Adrenal gland (tissue), 9 donors: ENCODE measurements at regions not wholly inside any gene's neighbourhood (a gene's known extent, or its start where the extent isn't known, plus 50 kb on each side); places are given as distances from the start of the nearest gene placed in this dataset.

Experiments
- DNase-seq, 7 donors: peaks; one replicate each; pipeline ENCODE4 v3.0.0-alpha.2; 2019 to 2020
- H3K27ac ChIP-seq, 5 donors: fragments of 200-600 bp; sonication (generic) in 4 of 5; 1 replicate in 3 of 5; 2 replicates in 2 of 5; pipeline versions ENCODE4 v1.5.1 to v1.8.0; 2016 to 2020; ENCODE audit warnings: mild to moderate bottlenecking in 1 of 5
- H3K27me3 ChIP-seq: fragments of 200-600 bp; 2 replicates; pipeline ENCODE4 v1.8.0; 2021
- H3K36me3 ChIP-seq, 2 donors: fragments of 200-600 bp; replicated peaks in 1 of 2; 1 replicate in 1 of 2; 2 replicates in 1 of 2; pipeline versions ENCODE4 v1.5.1 to v1.8.0; 2018 to 2022
- H3K4me1 ChIP-seq, 2 donors: fragments of 200-600 bp; replicated peaks in 1 of 2; 1 replicate in 1 of 2; 2 replicates in 1 of 2; pipeline versions ENCODE4 v1.5.1 to v1.8.0; 2018 to 2021
- H3K4me3 ChIP-seq, 4 donors: fragments of 200-600 bp; sonication (generic) in 3 of 4; one replicate each; pipeline ENCODE4 v1.5.1; 2016 to 2018
- H3K9me3 ChIP-seq, 3 donors: fragments of 200-600 bp; sonication (generic) in 1 of 3; replicated peaks in 1 of 3; 1 replicate in 2 of 3; 2 replicates in 1 of 3; pipeline versions ENCODE4 v1.5.1 to v1.8.0; 2016 to 2021
- POLR2A ChIP-seq, 2 donors: fragments of 450-650 bp; IDR thresholded peaks; one replicate each; pipeline ENCODE4 v1.6.1; 2017; ENCODE audit warnings: antibody characterized with exemption in 2 of 2, mild to moderate bottlenecking in 2 of 2, moderate library complexity in 1 of 2
- WGBS, 4 donors: extraction: QIAGEN DNeasy Blood & Tissue Kit in 2 of 4; methylation state at CpG; one replicate each; pipeline versions ENCODE4 v1.1.5 to v1.1.7; 2013 to 2017; 5-methylcytosine and 5-hydroxymethylcytosine counted together
- intact Hi-C, 2 donors: fragments of 100-400 bp; cut with DNase I; formaldehyde crosslinking; loops; one replicate each; pipeline versions ENCODE4 v1.14.1 to v1.15.0; 2022 to 2023
- TF ChIP-seq, protein P1 (sequence below), 6 experiments: fragments of 450-650 bp in 4 of 6; fragments of 200-600 bp in 2 of 6; sonication (generic) in 1 of 6; IDR thresholded peaks; 1 replicate in 5 of 6; 2 replicates in 1 of 6; pipeline versions ENCODE4 v1.5.1 to v1.8.0; 2016 to 2021; ENCODE audit warnings: antibody characterized with exemption in 6 of 6, mild to moderate bottlenecking in 2 of 6, moderate library complexity in 1 of 6
- donor health status: healthy with polysubstance abuse.
- donor health status: Bipolar disorder and iron deficiency.
- donor health status: DM: yes; HTN: yes; CAD: no.
- donor health status: DM: no; HTN: no; CAD: no.
- donor health status: DM: no; HTN: no; CAD: no.

DNA sequence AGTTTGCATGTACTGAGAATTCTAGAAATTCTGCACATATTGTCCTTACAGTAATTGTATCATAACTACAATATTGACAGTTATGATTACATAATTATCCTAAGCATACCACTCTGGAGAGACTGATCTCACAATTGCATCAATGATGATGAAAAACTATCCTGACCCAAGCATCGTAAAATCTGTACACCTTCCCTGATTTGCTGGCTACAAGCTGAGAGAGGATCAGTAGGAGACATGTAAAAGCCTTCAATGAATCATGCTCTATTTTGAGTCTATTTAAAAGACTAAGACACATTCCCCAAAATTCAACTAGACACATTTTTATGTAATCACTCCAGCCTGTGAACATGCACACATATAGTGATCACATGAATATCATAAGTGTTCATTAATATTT lies 1833.8 kb downstream of the EFNA5 start:
- Histone ChIP-seq H3K9me3 (no peaks in the 10 kb centered on the region), H3K4me1 (no peaks in the 10 kb centered on the region), H3K4me3 (no peak overlapping the region), H3K27ac (no peak overlapping the region), H3K36me3 (no peaks in the 10 kb centered on the region), H3K27me3 (no peaks in the 10 kb centered on the region)
- no peak for DNase-seq
- 83 to 89% (median 87%) methylated on average over 1 of the region's 1 CpG for WGBS, 4 donors
- TF ChIP-seq POLR2A (IDR thresholded peaks at IDR 0.05): no peak
- intact Hi-C loops: no loop called here

DNA sequence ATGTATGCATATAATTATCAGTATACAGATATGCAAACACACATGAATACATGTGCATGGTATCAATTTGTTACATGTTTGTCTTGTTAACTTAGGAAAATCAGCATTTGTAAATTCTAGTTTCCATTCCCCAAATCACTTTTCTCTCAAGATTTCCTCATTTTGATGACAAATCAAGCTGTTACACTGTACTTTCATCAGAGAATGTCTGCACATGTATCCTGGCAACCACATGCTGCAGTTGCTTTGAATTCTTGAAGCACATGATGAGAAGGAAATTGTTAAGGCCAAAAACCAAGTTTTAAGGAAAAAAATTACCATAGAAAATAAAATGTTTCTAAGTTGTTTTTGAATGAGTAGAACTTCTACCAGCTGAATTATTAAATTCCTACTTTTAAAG lies 1834.5 kb downstream of the EFNA5 start:
- Histone ChIP-seq H3K4me3 (no peak overlapping the region), H3K36me3 (no peaks in the 10 kb centered on the region), H3K9me3 (no peaks in the 10 kb centered on the region), H3K4me1 (no peaks in the 10 kb centered on the region), H3K27ac (no peak overlapping the region), H3K27me3 (no peaks in the 10 kb centered on the region)
- intact Hi-C loops: no loop called here
- TF ChIP-seq POLR2A (IDR thresholded peaks at IDR 0.05): no peak
- TF ChIP-seq, protein P1, sequence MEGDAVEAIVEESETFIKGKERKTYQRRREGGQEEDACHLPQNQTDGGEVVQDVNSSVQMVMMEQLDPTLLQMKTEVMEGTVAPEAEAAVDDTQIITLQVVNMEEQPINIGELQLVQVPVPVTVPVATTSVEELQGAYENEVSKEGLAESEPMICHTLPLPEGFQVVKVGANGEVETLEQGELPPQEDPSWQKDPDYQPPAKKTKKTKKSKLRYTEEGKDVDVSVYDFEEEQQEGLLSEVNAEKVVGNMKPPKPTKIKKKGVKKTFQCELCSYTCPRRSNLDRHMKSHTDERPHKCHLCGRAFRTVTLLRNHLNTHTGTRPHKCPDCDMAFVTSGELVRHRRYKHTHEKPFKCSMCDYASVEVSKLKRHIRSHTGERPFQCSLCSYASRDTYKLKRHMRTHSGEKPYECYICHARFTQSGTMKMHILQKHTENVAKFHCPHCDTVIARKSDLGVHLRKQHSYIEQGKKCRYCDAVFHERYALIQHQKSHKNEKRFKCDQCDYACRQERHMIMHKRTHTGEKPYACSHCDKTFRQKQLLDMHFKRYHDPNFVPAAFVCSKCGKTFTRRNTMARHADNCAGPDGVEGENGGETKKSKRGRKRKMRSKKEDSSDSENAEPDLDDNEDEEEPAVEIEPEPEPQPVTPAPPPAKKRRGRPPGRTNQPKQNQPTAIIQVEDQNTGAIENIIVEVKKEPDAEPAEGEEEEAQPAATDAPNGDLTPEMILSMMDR (IDR thresholded peaks at IDR 0.05): no peak
- no peak for DNase-seq

DNA sequence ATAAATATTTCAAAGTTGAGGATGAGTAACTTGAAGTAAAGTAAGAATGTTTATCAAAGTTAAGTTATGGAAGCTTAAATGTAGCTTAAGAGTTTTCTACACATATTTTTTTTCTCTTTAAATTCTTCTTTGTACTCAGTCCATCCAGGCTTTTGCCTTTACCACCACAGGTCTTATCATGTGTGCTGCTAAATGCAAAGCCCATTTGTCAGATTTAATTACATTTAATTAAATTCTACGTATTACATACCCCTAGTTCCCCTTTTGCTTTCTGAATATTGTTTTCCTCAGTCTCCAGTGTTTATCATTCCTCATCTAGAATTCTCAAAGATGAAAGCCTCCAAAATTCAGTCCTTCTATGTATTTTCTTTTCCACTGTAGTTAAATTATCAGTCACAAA lies 1841.9 kb downstream of the EFNA5 start:
- H3K36me3 ChIP-seq: no peaks in the 10 kb centered on the region
- no peak for DNase-seq
- H3K4me1 ChIP-seq: no peaks in the 10 kb centered on the region
- no peak overlapping the region for H3K27ac ChIP-seq
- TF ChIP-seq, protein P1 (IDR thresholded peaks at IDR 0.05): no peak
- no peak for TF ChIP-seq POLR2A (IDR thresholded peaks at IDR 0.05)
- H3K9me3 ChIP-seq: no peaks in the 10 kb centered on the region
- H3K4me3 ChIP-seq: no peak overlapping the region
- no peaks in the 10 kb centered on the region for H3K27me3 ChIP-seq
- intact Hi-C loops: no loop called here
- WGBS, 4 donors: 76 to 84% (median 82%) methylated on average over 1 of the region's 1 CpG

DNA sequence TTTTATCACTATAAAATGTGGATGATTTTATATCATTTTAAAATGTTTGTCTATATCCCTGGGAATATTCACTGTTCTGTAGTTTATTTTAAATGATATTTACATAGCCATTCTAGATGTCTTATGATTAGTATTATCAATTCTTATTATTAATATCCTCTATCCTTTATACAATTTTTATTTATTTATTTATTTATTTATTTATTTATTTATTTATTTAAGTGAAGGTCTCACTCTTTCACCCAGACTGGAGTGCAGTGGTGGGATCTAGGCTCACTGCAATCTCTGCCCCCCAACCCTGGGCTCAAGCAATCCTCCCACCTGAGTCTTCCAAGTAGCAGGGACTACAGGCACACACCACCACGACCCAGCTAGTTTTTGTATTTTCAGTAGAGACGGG lies 1848.9 kb downstream of the EFNA5 start:
- no peak overlapping the region for H3K4me3 ChIP-seq
- H3K27me3 ChIP-seq: no peaks in the 10 kb centered on the region
- 67 to 87% (median 78%) methylated on average over 2 of the region's 2 CpGs for WGBS, 4 donors
- no peaks in the 10 kb centered on the region for H3K4me1 ChIP-seq
- H3K36me3 ChIP-seq: no peaks in the 10 kb centered on the region
- intact Hi-C loops: no loop called here
- DNase-seq: no peak
- no peak for TF ChIP-seq POLR2A (IDR thresholded peaks at IDR 0.05)
- TF ChIP-seq, protein P1 (IDR thresholded peaks at IDR 0.05): no peak
- H3K27ac ChIP-seq: no peak overlapping the region
- no peaks in the 10 kb centered on the region for H3K9me3 ChIP-seq

DNA sequence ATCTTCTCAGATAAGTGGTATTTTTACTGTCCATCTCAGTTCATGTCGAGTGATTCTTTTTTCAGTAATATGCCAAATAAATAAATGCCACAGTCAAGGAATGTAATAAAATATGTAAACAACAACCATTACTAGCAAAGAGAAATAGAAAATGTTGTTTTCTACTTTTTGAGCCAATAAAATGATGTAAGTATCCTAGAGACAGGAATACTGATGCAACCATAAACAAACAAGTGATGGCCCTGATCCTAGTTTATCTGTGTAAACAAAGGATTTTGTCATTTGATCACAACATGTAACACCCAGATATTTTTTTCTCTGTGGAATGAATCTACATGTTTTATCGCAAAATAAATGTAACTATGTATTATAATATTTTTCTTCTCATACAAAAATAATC lies 1852.8 kb downstream of the EFNA5 start:
- no peak overlapping the region for H3K27ac ChIP-seq
- H3K4me1 ChIP-seq: no peaks in the 10 kb centered on the region
- H3K36me3 ChIP-seq: no peaks in the 10 kb centered on the region
- intact Hi-C loops: no loop called here
- no peak overlapping the region for H3K4me3 ChIP-seq
- no peaks in the 10 kb centered on the region for H3K9me3 ChIP-seq
- no peak for DNase-seq
- WGBS, 4 donors: 67 to 76% (median 70%) methylated on average over 2 of the region's 2 CpGs
- no peaks in the 10 kb centered on the region for H3K27me3 ChIP-seq
- no peak for TF ChIP-seq POLR2A (IDR thresholded peaks at IDR 0.05)
- TF ChIP-seq, protein P1 (IDR thresholded peaks at IDR 0.05): no peak
